Body of pancreas (tissue), 4 donors: ENCODE measurements at regions not wholly inside any gene's neighbourhood (a gene's known extent, or its start where the extent isn't known, plus 50 kb on each side); places are given as distances from the start of the nearest gene placed in this dataset.

Source experiments
- ATAC-seq: fragments of 150-250 bp; one replicate; pipeline ENCODE4 v1.9.1; 2016
- DNase-seq, 4 donors: peaks; one replicate each; pipeline ENCODE4 v3.0.0-alpha.2; 2019
- H3K27ac ChIP-seq, 4 donors: fragments of 200-600 bp; sonication (generic); 1 replicate in 3 of 4; 2 replicates in 1 of 4; pipeline versions ENCODE4 v1.5.1 to v1.6.1; 2016 to 2019; ENCODE audit warnings: mild to moderate bottlenecking in 1 of 4, mixed read lengths in 1 of 4, moderate library complexity in 1 of 4
- H3K27me3 ChIP-seq, 2 donors: fragments of 200-600 bp; sonication (generic); one replicate each; pipeline ENCODE4 v1.6.0; 2016; ENCODE audit warnings: mild to moderate bottlenecking in 1 of 2
- H3K36me3 ChIP-seq, 2 donors: fragments of 200-600 bp; sonication (generic); replicated peaks in 1 of 2; 2 replicates each; pipeline ENCODE4 v1.5.1; 2016; ENCODE audit warnings: low read depth in 2 of 2; ENCODE audit not compliant: insufficient read depth in 1 of 2
- H3K4me1 ChIP-seq: fragments of 200-600 bp; sonication (generic); one replicate; pipeline ENCODE4 v1.6.0; 2016
- H3K4me3 ChIP-seq, 2 donors: fragments of 200-600 bp; sonication (generic); 1 replicate in 1 of 2; 2 replicates in 1 of 2; pipeline ENCODE4 v1.5.1; 2016 to 2019
- H3K9me3 ChIP-seq, 3 donors: fragments of 200-600 bp; sonication (generic); 1 replicate in 2 of 3; 2 replicates in 1 of 3; pipeline ENCODE4 v1.5.1; 2016
- CTCF ChIP-seq, 7 experiments: fragments of 450-650 bp in 4 of 7; fragments of 200-600 bp in 3 of 7; sonication (generic) in 3 of 7; IDR thresholded peaks; one replicate each; pipeline ENCODE4 v1.5.1; 2016 to 2019; ENCODE audit warnings: antibody characterized with exemption in 7 of 7
- POLR2A ChIP-seq, 3 donors: fragments of 450-650 bp; IDR thresholded peaks; one replicate each; pipeline ENCODE4 v1.6.1; 2016; ENCODE audit warnings: antibody characterized with exemption in 3 of 3, mild to moderate bottlenecking in 2 of 3
- WGBS, 2 donors: methylation state at CpG; one replicate each; pipeline ENCODE4 v1.1.5; 2017; 5-methylcytosine and 5-hydroxymethylcytosine counted together
- intact Hi-C: fragments of 100-400 bp; cut with DNase I; formaldehyde crosslinking; loops from one replicate; pipeline ENCODE4 v1.15.1; 2023

DNA sequence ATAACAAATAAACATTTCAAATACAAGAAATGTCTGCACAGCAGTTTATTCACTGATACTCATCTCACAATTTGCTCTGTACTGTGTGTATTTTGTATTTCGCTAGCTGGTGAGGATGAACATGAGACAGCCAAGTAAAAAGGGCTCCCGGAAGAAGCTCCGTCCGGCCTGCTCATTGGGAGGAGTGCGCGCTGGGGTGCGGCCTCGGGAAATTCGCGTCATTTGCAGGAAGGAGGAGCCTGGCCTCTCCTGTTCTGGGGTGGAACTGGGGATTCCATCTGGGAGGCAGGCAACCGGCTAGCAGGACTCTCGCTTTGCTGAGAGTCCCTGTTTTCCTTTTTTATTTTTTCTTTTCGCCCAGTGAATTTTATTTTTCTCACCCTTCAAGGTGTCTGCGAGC lies 368.4 kb upstream of the TMEM132C start:
- Histone ChIP-seq H3K36me3 (no peaks in the 10 kb centered on the region), H3K27me3 (no peaks in the 10 kb centered on the region), H3K27ac (no peak overlapping the region), H3K4me1 (no peaks in the 10 kb centered on the region), H3K9me3 (no peaks in the 10 kb centered on the region), H3K4me3 (no peak overlapping the region)
- DNase-seq (no peak), ATAC-seq (no peak)
- intact Hi-C loops = no loop called here
- TF ChIP-seq CTCF (IDR thresholded peaks at IDR 0.05) (no peak), POLR2A (IDR thresholded peaks at IDR 0.05) (no peak)
- WGBS, 2 donors = 76 to 79% methylated on average over 14 of the region's 14 CpGs

GRCh38 chr12:127899971-127900370 lies 367.0 kb upstream of the TMEM132C start:
- Histone ChIP-seq H3K4me3 (no peak overlapping the region), H3K27me3 (no peaks in the 10 kb centered on the region), H3K27ac (no peak overlapping the region), H3K36me3 (no peaks in the 10 kb centered on the region), H3K4me1 (no peaks in the 10 kb centered on the region), H3K9me3 (no peaks in the 10 kb centered on the region)
- ATAC-seq (no peak), DNase-seq (no peak)
- intact Hi-C loops = no loop called here
- TF ChIP-seq POLR2A (IDR thresholded peaks at IDR 0.05) = no peak
- TF ChIP-seq CTCF (IDR thresholded peaks at IDR 0.05) = no peak
- 19 to 50% methylated on average over 5 of the region's 5 CpGs for WGBS, 2 donors

- TF ChIP-seq POLR2A (IDR thresholded peaks at IDR 0.05) (no peak), CTCF (IDR thresholded peaks at IDR 0.05) (no peak)
- WGBS, 2 donors = 47 to 55% methylated on average over 5 of the region's 5 CpGs
- intact Hi-C loops = no loop called here
- no peak overlapping the region for H3K4me3 ChIP-seq
- H3K27me3 ChIP-seq = no peaks in the 10 kb centered on the region
- ATAC-seq (no peak), DNase-seq (no peak)
- no peaks in the 10 kb centered on the region for H3K9me3 ChIP-seq
- H3K36me3 ChIP-seq = no peaks in the 10 kb centered on the region
- no peaks in the 10 kb centered on the region for H3K4me1 ChIP-seq
- H3K27ac ChIP-seq = no peak overlapping the region
These were observed 366.6 kb upstream of the TMEM132C start for GRCh38 chr12:127900386-127900785.

- Histone ChIP-seq H3K4me3 (no peak overlapping the region), H3K4me1 (no peaks in the 10 kb centered on the region), H3K27me3 (no peaks in the 10 kb centered on the region), H3K9me3 (no peaks in the 10 kb centered on the region), H3K36me3 (no peaks in the 10 kb centered on the region), H3K27ac (no peak overlapping the region)
- 22 to 25% methylated on average over 5 of the region's 5 CpGs for WGBS, 2 donors
- ATAC-seq (no peak), DNase-seq (no peak)
- TF ChIP-seq CTCF (IDR thresholded peaks at IDR 0.05) (no peak), POLR2A (IDR thresholded peaks at IDR 0.05) (no peak)
- intact Hi-C loops = no loop called here
These were observed 363.8 kb upstream of the TMEM132C start for GRCh38 chr12:127903146-127903545.

DNA sequence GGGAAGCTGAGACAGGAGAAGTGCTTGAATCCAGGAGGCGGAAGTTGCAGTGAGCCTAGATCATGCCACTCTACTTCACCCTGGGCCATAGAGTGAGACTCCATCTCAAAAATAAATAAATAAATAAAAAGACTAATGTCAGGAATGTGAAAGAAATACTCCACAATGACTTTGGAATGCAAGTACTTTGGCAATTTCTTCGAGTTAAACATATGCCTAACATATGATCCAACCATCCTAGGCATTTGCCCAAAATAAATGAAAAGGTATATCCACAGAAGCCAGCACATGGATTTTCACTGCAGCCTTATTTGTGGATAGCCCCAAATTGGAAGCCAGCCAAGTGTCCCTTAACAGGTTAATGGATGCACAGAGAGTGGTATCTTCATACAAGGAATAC lies 357.9 kb upstream of the TMEM132C start:
- no peak overlapping the region for H3K4me3 ChIP-seq
- no peaks in the 10 kb centered on the region for H3K27me3 ChIP-seq
- no peaks in the 10 kb centered on the region for H3K36me3 ChIP-seq
- no peak for ATAC-seq
- no peak for DNase-seq
- no peaks in the 10 kb centered on the region for H3K9me3 ChIP-seq
- no peak overlapping the region for H3K27ac ChIP-seq
- no peak for TF ChIP-seq CTCF (IDR thresholded peaks at IDR 0.05)
- TF ChIP-seq POLR2A (IDR thresholded peaks at IDR 0.05) = no peak
- no peaks in the 10 kb centered on the region for H3K4me1 ChIP-seq
- intact Hi-C loops = no loop called here
- 71% methylated on average over 2 of the region's 2 CpGs for WGBS, 2 donors
